ENCODE measurements at regions not wholly inside any gene's neighbourhood (a gene's known extent, or its start where the extent isn't known, plus 50 kb on each side); places are given as distances from the start of the nearest gene placed in this dataset.
"Not testable (repeated sequence)": the region's sequence is repeated elsewhere in the genome, so short reads cannot be mapped to it uniquely, and the experiment has no call there.

- no peak for DNase-seq (ENCODE audit: low read depth)
- in situ Hi-C loops (cut with HindIII; ENCODE audit: low sequenced_read_pairs), result no loop called here
- no peak for TF ChIP-seq CTCF (IDR thresholded peaks at IDR 0.05; ENCODE audit: low read depth, low read length, missing control alignments)
- H3K4me3 ChIP-seq (ENCODE audit: low read depth, low read length), result no peak overlapping the region
Measured at GRCh38 chr12:75944905-75945432, 86.6 kb downstream of the PHLDA1 start.

GRCh38 chr12:75944097-75944904, 87.3 kb downstream of the PHLDA1 start:
- no peak overlapping the region for H3K4me3 ChIP-seq (ENCODE audit: low read depth, low read length)
- DNase-seq (ENCODE audit: low read depth), result peak; percentile 62
- TF ChIP-seq CTCF (IDR thresholded peaks at IDR 0.05; ENCODE audit: low read depth, low read length, missing control alignments), result no peak
- in situ Hi-C loops (cut with HindIII; ENCODE audit: low sequenced_read_pairs), result no loop called here

GRCh38 chr12:75943730-75944096, 87.9 kb downstream of the PHLDA1 start:
- DNase-seq (ENCODE audit: low read depth), result no peak
- no peak for TF ChIP-seq CTCF (IDR thresholded peaks at IDR 0.05; ENCODE audit: low read depth, low read length, missing control alignments)
- in situ Hi-C loops (cut with HindIII; ENCODE audit: low sequenced_read_pairs), result no loop called here
- H3K4me3 ChIP-seq (ENCODE audit: low read depth, low read length), result no peak overlapping the region

- in situ Hi-C loops (cut with HindIII; ENCODE audit: low sequenced_read_pairs); H3K4me3 ChIP-seq (ENCODE audit: low read depth, low read length): not testable (repeated sequence)
Measured at GRCh38 chr12:75941661-75942060, 89.9 kb downstream of the PHLDA1 start.

GRCh38 chr12:75939016-75939642, 92.4 kb downstream of the PHLDA1 start:
- no peak for TF ChIP-seq CTCF (IDR thresholded peaks at IDR 0.05; ENCODE audit: low read depth, low read length, missing control alignments)
- DNase-seq (ENCODE audit: low read depth), result no peak
- in situ Hi-C loops (cut with HindIII; ENCODE audit: low sequenced_read_pairs), result no loop called here
- H3K4me3 ChIP-seq (ENCODE audit: low read depth, low read length), result no peak overlapping the region

More at GRCh38 chr12:75941661-75942060, 89.9 kb downstream of the PHLDA1 start:
- not testable (repeated sequence) for DNase-seq (ENCODE audit: low read depth)

GRCh38 chr12:75938189-75938588, 93.4 kb downstream of the PHLDA1 start:
- H3K4me3 ChIP-seq (ENCODE audit: low read depth, low read length), result no peak overlapping the region
- TF ChIP-seq CTCF (IDR thresholded peaks at IDR 0.05; ENCODE audit: low read depth, low read length, missing control alignments), result no peak
- in situ Hi-C loops (cut with HindIII; ENCODE audit: low sequenced_read_pairs), result no loop called here
- no peak for DNase-seq (ENCODE audit: low read depth)

- in situ Hi-C loops (cut with HindIII; ENCODE audit: low sequenced_read_pairs), result no loop called here
- DNase-seq (ENCODE audit: low read depth), result no peak
Measured at GRCh38 chr12:75937486-75937885, 94.1 kb downstream of the PHLDA1 start.

More at GRCh38 chr12:75937486-75937885, 94.1 kb downstream of the PHLDA1 start:
- H3K4me3 ChIP-seq (ENCODE audit: low read depth, low read length), result no peak overlapping the region
- no peak for TF ChIP-seq CTCF (IDR thresholded peaks at IDR 0.05; ENCODE audit: low read depth, low read length, missing control alignments)

Data from astrocyte of the cerebellum (primary cell).